SK-N-SH treated with all-trans-retinoic acid at 6 μM for 48 hours (cell line): ENCODE measurements at regions not wholly inside any gene's neighbourhood (a gene's known extent, or its start where the extent isn't known, plus 50 kb on each side); places are given as distances from the start of the nearest gene placed in this dataset.

Source experiments
- ATAC-seq: fragments of 200-7000 bp; cut with Tn5 transposase; 3 replicates; pipeline ENCODE4 v1.9.1; 2020; ENCODE audit warnings: mild to moderate bottlenecking, moderate library complexity
- ARNTL ChIP-seq: fragments of 450-650 bp; formaldehyde crosslinking; IDR thresholded peaks from 2 replicates; pipeline ENCODE4 v1.5.0; 2020; ENCODE audit warnings: low read depth, mild to moderate bottlenecking, moderate library complexity, borderline replicate concordance
- BACH2 ChIP-seq: fragments of 250-450 bp; sonication (Bioruptor Pico); IDR thresholded peaks from 2 replicates; pipeline ENCODE4 v1.9.0; 2021; ENCODE audit warnings: mild to moderate bottlenecking, borderline replicate concordance
- ISL1 ChIP-seq: fragments of 250-450 bp; sonication (Bioruptor Pico); IDR thresholded peaks from 2 replicates; pipeline ENCODE4 v2.1.2; 2022; ENCODE audit warnings: mild to moderate bottlenecking, moderate library complexity
- OSR1 ChIP-seq: fragments of 250-450 bp; sonication (Bioruptor Pico); IDR thresholded peaks from 2 replicates; pipeline ENCODE4 v1.8.0; 2022; ENCODE audit warnings: moderate library complexity, mild to moderate bottlenecking, inconsistent platforms
- PPARA ChIP-seq: fragments of 250-450 bp; sonication (Bioruptor Pico); IDR thresholded peaks from 2 replicates; pipeline ENCODE4 v1.5.0; 2020; ENCODE audit warnings: mild to moderate bottlenecking, borderline replicate concordance
- RARB ChIP-seq: fragments of 250-450 bp; sonication (Bioruptor Pico); IDR thresholded peaks from 2 replicates; pipeline ENCODE4 v1.8.0; 2021; ENCODE audit warnings: mild to moderate bottlenecking, moderate library complexity
- SNAI2 ChIP-seq: fragments of 250-450 bp; sonication (Bioruptor Pico); IDR thresholded peaks from 2 replicates; pipeline ENCODE4 v1.5.0; 2020; ENCODE audit warnings: mild to moderate bottlenecking, moderate library complexity
- TCF4 ChIP-seq: fragments of 250-450 bp; sonication (Bioruptor Pico); IDR thresholded peaks from 2 replicates; pipeline ENCODE4 v1.8.0; 2021; ENCODE audit warnings: mild to moderate bottlenecking, moderate library complexity, borderline replicate concordance
- TOX ChIP-seq: fragments of 250-450 bp; sonication (Bioruptor Pico); IDR thresholded peaks from 2 replicates; pipeline ENCODE4 v1.8.0; 2021; ENCODE audit warnings: mild to moderate bottlenecking, moderate library complexity, borderline replicate concordance
- ZFP3 ChIP-seq: fragments of 250-450 bp; sonication (Bioruptor Pico); IDR thresholded peaks from 2 replicates; pipeline ENCODE4 v1.5.0; 2020; ENCODE audit warnings: mild to moderate bottlenecking, moderate library complexity
- ZFP30 ChIP-seq: fragments of 450-650 bp; formaldehyde crosslinking; IDR thresholded peaks from 2 replicates; pipeline ENCODE4 v1.5.0; 2022; ENCODE audit warnings: mild to moderate bottlenecking, moderate library complexity
- ZNF565 ChIP-seq: fragments of 450-650 bp; formaldehyde crosslinking; conservative IDR thresholded peaks from 2 replicates; pipeline ENCODE4 v1.5.0; 2020; ENCODE audit warnings: low read depth, mild to moderate bottlenecking, moderate library complexity
- ZNF70 ChIP-seq: fragments of 450-650 bp; formaldehyde crosslinking; IDR thresholded peaks from 2 replicates; pipeline ENCODE4 v1.5.0; 2020; ENCODE audit warnings: mild to moderate bottlenecking, moderate library complexity
- ZNF8 ChIP-seq: fragments of 450-650 bp; formaldehyde crosslinking; IDR thresholded peaks from 2 replicates; pipeline ENCODE4 v1.5.0; 2020; ENCODE audit warnings: mild to moderate bottlenecking, moderate library complexity
- TF ChIP-seq, protein P1 (sequence below): fragments of 250-450 bp; sonication (Bioruptor Pico); IDR thresholded peaks from 2 replicates; pipeline ENCODE4 v1.8.0; 2021; ENCODE audit warnings: low read depth, mild to moderate bottlenecking, moderate library complexity, borderline replicate concordance
- TF ChIP-seq, protein P2 (sequence below): fragments of 250-450 bp; sonication (Bioruptor Pico); IDR thresholded peaks from 2 replicates; pipeline ENCODE4 v1.5.1; 2021; ENCODE audit warnings: mild to moderate bottlenecking, moderate library complexity
- TF ChIP-seq, protein P3 (sequence below): fragments of 250-450 bp; sonication (Bioruptor Pico); IDR thresholded peaks from 2 replicates; pipeline ENCODE4 v1.5.0; 2020; ENCODE audit warnings: mild to moderate bottlenecking, moderate library complexity
- TF ChIP-seq, protein P4 (sequence below): fragments of 250-450 bp; sonication (Bioruptor Pico); IDR thresholded peaks from 2 replicates; pipeline ENCODE4 v1.5.1; 2020; ENCODE audit warnings: low read depth, mild to moderate bottlenecking, moderate library complexity
- TF ChIP-seq, protein P5 (sequence below): fragments of 250-450 bp; sonication (Bioruptor Pico); IDR thresholded peaks from 2 replicates; pipeline ENCODE4 v1.8.0; 2020; ENCODE audit warnings: mild to moderate bottlenecking, moderate library complexity, borderline replicate concordance

DNA sequence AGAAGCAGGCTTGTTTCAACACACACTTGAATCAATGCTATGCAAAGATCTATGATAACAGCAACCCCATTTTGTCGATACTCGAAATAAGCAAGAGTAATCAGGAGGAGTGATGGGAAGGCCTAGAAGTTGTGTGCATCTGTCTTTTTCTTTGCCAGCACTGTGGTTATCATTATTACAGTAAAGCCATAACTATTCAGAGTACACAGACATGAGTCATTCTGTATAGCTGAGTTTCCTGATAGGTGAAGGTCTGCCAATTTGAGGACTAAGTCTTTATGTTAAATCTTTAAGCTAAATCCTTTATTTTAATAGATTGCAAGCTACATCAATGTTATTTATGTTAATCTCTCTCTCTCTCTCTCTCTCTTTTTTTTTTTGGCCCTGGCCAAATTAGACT is 1344.4 kb upstream of the CELF4 start:
- TF ChIP-seq, protein P1, sequence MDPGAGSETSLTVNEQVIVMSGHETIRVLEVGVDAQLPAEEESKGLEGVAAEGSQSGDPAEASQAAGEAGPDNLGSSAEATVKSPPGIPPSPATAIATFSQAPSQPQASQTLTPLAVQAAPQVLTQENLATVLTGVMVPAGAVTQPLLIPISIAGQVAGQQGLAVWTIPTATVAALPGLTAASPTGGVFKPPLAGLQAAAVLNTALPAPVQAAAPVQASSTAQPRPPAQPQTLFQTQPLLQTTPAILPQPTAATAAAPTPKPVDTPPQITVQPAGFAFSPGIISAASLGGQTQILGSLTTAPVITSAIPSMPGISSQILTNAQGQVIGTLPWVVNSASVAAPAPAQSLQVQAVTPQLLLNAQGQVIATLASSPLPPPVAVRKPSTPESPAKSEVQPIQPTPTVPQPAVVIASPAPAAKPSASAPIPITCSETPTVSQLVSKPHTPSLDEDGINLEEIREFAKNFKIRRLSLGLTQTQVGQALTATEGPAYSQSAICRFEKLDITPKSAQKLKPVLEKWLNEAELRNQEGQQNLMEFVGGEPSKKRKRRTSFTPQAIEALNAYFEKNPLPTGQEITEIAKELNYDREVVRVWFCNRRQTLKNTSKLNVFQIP = no peak
- TF ChIP-seq TCF4 (CRISPR knock-in tag) (no peak), PPARA (CRISPR knock-in tag) (no peak), RARB (CRISPR knock-in tag) (no peak), ZNF8 (no peak), ZFP30 (CRISPR knock-in tag) (no peak), SNAI2 (no peak), ARNTL (CRISPR knock-in tag) (no peak), OSR1 (no peak), ZNF70 (CRISPR knock-in tag) (no peak), ISL1 (CRISPR knock-in tag) (no peak), BACH2 (CRISPR knock-in tag) (no peak), ZNF565 (CRISPR knock-in tag) (no peak), ZFP3 (CRISPR knock-in tag) (no peak), TOX (CRISPR knock-in tag) (no peak)
- ATAC-seq = no peak

DNA sequence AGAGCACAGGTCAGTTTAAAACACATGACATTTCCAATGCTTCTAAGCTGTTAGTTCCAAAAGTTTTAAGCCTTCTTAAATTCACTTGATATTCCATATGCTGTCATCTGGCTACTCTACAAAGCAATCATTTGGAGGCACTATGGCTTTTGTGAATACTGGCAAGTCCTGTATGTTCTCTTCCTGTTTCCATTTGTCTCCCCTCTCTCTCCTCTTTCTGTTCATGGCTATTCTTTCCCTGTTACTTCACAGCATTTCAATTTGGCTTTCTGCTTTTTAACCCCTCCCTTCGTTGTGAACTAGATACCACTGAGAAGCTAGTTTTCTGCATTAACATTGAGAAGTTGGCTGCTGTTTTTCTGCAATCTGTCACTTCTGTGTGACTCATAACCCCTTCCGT is 1337.2 kb upstream of the CELF4 start:
- TF ChIP-seq ISL1 (CRISPR knock-in tag) = no peak
- TF ChIP-seq, protein P2, sequence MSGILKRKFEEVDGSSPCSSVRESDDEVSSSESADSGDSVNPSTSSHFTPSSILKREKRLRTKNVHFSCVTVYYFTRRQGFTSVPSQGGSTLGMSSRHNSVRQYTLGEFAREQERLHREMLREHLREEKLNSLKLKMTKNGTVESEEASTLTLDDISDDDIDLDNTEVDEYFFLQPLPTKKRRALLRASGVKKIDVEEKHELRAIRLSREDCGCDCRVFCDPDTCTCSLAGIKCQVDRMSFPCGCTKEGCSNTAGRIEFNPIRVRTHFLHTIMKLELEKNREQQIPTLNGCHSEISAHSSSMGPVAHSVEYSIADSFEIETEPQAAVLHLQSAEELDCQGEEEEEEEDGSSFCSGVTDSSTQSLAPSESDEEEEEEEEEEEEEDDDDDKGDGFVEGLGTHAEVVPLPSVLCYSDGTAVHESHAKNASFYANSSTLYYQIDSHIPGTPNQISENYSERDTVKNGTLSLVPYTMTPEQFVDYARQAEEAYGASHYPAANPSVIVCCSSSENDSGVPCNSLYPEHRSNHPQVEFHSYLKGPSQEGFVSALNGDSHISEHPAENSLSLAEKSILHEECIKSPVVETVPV = no peak
- TF ChIP-seq ZNF8 = no peak
- TF ChIP-seq, protein P3, sequence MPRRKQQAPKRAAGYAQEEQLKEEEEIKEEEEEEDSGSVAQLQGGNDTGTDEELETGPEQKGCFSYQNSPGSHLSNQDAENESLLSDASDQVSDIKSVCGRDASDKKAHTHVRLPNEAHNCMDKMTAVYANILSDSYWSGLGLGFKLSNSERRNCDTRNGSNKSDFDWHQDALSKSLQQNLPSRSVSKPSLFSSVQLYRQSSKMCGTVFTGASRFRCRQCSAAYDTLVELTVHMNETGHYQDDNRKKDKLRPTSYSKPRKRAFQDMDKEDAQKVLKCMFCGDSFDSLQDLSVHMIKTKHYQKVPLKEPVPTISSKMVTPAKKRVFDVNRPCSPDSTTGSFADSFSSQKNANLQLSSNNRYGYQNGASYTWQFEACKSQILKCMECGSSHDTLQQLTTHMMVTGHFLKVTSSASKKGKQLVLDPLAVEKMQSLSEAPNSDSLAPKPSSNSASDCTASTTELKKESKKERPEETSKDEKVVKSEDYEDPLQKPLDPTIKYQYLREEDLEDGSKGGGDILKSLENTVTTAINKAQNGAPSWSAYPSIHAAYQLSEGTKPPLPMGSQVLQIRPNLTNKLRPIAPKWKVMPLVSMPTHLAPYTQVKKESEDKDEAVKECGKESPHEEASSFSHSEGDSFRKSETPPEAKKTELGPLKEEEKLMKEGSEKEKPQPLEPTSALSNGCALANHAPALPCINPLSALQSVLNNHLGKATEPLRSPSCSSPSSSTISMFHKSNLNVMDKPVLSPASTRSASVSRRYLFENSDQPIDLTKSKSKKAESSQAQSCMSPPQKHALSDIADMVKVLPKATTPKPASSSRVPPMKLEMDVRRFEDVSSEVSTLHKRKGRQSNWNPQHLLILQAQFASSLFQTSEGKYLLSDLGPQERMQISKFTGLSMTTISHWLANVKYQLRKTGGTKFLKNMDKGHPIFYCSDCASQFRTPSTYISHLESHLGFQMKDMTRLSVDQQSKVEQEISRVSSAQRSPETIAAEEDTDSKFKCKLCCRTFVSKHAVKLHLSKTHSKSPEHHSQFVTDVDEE (CRISPR knock-in tag) = no peak
- no peak for TF ChIP-seq BACH2 (CRISPR knock-in tag)
- ATAC-seq = no peak

DNA sequence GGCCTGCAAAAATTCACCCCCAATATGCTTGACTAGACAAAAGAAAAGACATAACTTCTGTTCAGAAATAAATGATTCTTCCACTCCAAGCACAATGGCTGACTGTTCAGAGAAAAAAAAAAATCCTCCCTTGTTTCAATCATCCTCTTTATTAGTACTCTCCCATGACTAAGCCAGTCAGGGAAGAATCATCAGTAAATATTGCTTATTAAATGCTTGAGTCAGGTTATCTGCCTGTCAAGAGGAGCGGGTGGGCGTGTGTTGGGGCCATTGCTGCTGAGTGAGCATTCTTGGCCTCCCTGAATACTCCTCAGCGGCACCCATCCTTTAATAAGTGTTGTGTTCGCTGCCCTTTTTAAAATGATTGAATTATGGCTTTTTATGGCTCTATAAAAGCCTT is 1334.8 kb upstream of the CELF4 start:
- no peak for TF ChIP-seq TCF4 (CRISPR knock-in tag)
- TF ChIP-seq BACH2 (CRISPR knock-in tag) = no peak
- TF ChIP-seq, protein P4, sequence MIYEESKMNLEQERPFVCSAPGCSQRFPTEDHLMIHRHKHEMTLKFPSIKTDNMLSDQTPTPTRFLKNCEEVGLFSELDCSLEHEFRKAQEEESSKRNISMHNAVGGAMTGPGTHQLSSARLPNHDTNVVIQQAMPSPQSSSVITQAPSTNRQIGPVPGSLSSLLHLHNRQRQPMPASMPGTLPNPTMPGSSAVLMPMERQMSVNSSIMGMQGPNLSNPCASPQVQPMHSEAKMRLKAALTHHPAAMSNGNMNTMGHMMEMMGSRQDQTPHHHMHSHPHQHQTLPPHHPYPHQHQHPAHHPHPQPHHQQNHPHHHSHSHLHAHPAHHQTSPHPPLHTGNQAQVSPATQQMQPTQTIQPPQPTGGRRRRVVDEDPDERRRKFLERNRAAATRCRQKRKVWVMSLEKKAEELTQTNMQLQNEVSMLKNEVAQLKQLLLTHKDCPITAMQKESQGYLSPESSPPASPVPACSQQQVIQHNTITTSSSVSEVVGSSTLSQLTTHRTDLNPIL (CRISPR knock-in tag) = no peak
- no peak for TF ChIP-seq OSR1
- no peak for ATAC-seq

DNA sequence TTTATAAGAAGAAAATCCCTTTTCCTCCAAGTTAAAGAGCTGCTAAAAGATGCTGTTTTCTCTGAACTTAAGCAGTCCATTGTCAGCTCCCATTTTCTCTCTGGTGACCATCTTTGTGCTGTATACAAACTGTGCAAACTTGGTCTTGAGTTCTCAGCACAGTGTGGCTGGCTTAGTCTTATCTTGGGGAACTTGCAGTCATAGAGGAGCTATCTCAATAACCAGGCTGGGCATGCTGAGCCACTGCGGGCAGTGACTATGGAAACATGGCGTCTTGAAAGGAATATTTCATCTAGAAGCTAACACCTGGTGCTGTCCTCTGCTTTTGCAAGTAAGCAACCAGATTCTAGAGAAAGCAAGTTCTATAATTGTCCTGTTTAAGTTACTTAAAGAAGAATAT is 1334.4 kb upstream of the CELF4 start:
- no peak for ATAC-seq
- TF ChIP-seq, protein P5, sequence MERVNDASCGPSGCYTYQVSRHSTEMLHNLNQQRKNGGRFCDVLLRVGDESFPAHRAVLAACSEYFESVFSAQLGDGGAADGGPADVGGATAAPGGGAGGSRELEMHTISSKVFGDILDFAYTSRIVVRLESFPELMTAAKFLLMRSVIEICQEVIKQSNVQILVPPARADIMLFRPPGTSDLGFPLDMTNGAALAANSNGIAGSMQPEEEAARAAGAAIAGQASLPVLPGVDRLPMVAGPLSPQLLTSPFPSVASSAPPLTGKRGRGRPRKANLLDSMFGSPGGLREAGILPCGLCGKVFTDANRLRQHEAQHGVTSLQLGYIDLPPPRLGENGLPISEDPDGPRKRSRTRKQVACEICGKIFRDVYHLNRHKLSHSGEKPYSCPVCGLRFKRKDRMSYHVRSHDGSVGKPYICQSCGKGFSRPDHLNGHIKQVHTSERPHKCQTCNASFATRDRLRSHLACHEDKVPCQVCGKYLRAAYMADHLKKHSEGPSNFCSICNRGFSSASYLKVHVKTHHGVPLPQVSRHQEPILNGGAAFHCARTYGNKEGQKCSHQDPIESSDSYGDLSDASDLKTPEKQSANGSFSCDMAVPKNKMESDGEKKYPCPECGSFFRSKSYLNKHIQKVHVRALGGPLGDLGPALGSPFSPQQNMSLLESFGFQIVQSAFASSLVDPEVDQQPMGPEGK = no peak
- TF ChIP-seq ZFP30 (CRISPR knock-in tag) (no peak), ISL1 (CRISPR knock-in tag) (no peak), ZNF70 (CRISPR knock-in tag) (no peak), TOX (CRISPR knock-in tag) (no peak), TCF4 (CRISPR knock-in tag) (no peak), ZNF565 (CRISPR knock-in tag) (no peak), OSR1 (no peak), ARNTL (CRISPR knock-in tag) (no peak)
- TF ChIP-seq, protein P2 = no peak
- TF ChIP-seq, protein P1 = no peak
